Smooth muscle cell of the brain vasculature (primary cell): ENCODE measurements at regions not wholly inside any gene's neighbourhood (a gene's known extent, or its start where the extent isn't known, plus 50 kb on each side); places are given as distances from the start of the nearest gene placed in this dataset.

ENCODE experiments used
- DNase-seq: peaks from one replicate; pipeline ENCODE4 v3.0.0-alpha.2; 2012; ENCODE audit warnings: low read depth, low spot score

DNA sequence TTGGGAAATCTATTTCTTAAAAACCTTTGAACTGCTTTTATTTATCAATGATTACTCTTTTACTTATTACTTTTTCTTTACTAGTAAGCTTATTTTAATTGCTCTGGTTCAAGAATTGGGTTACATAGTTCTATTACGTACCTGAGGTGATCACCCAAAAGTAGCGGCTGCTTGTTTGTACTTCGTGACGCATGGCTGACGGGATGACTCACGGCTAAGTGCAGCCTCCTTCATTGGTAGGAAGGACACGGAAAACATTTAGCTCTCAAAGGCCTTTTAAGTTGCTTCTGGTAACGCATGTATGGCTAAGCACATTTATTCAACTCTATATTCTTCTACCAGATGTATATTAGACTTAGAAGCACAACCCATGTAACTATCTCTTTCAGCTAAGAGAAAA is 285.8 kb upstream of the SP4 start:
- DNase-seq, result no peak

DNA sequence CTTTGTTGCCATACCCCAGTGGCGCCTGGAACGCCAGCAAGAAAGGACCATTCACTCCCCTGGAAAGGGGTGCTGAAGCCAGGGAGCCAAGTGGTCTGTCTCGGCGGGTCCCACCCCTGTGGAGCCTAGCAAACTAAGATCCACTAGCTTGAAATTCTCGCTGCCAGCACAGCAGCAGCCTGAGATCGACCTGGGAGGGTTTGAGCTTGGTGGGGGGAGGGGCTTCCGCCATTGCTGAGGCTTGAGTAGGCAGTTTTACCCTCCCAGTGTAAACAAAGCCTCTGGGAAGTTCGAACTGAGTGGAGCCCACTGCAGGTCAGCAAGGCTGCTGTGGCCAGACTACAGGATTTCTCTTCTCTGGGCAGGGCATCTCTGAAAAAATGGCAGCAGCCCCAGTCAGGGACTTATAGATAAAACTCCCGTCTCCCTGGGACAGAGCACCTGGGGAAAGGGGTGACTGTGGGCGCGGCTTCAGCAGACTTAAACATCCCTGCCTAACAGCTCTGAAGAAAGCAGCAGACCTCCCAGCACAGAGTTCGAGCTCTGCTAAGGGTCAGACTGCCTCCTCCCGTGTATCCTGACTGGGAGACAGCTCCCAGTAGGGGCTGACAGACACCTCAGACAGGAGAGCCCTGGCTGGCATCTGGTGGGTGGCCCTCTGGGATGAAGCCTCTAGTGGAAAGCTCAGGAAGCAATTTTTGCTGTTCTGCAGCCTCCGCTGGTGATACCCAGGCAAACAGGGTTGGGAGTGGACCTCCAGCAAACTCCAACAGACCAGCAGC is 281.1 kb upstream of the SP4 start:
- DNase-seq, result no peak

DNA sequence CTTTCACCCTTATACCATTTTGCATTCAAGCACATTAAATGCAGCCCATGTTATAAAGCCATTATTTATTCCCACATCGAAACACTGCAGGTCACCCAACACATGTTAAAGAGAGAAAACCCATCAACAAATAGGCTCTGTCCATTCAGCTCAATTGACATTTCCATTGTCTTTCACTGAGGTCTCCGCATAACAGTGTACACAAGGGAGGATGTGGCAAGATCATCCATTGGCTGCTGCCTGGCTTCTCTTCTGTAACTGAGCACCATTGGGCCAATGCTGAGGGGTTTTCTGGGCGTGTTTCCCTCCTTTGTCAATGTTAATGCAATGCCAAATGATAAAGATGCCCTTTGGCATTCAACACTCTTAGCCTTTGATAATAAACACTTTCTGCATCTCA is 278.1 kb upstream of the SP4 start:
- no peak for DNase-seq

DNA sequence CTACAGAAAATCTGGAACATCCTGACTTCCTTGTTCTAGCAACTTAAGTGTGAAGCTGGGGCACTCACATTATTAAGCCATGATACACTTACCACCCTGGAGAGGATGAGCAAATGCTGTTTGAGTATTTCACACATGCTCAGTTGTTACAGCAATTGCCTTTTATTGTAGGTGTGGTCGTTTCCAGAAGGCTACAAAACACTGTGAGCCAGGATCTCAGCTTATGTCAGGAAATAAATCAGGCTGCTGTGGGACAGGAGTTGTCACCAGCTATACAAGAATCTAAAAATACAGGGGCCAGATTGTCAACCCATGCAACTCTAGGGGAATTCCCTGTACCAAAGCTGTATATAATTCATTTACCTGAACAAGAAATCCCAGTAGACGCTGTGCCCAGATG is 273.3 kb upstream of the SP4 start:
- DNase-seq, result no peak

DNA sequence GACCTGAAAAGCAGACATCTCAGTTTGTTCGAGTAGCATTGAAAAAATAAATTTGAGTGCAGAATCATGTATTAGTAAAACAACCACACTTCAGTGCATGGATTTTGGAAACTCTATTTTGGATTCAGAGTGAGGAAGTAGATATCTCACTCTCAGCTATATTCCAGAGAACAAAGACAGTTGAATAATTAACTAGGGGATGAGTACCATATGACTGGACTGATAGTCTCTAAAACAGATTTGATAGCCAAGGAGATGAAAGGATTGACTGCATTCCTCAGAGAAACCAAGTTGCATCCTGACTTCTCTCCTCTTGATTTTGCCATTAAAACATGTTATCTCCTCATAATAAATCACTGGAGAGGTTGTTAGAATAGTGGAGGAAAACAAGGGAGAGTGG is 268.4 kb upstream of the SP4 start:
- DNase-seq, result no peak

DNA sequence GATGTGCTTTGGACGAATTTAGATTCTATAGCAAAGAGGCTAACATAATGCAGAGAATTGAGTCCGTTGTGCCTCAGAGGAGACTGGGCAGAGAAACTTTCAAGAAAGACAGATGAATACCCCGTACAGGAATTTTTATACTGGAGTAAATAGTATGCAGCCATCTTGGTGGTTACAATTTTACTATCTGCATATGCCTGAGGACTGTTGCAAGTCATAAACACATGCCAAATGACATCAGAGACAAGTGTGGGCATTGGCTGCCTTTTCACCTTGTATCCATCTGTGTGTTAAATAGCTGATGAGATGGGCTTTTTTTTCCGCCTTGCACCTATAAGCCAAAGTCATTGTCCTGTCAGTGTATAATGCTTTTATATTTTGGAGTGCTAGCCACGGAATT is 267.5 kb upstream of the SP4 start:
- no peak for DNase-seq

DNA sequence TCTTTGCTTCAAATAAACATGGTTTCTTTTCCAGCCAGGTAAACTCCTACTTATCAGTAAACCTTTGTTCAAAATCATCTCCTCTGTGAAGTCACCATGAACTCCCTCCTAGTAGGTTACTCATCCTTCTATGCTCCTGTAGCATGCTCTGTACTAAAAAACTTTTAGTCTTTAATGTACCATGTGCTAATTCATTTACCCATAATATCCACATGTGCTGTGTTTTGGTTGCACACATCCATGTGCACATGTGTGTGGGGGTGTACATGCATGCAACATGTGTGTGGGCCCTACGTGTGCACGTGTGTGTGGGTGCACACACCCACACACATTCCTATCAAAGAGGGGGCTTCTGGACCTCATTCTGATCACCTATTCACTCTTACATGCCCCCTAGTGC is 259.9 kb upstream of the SP4 start:
- DNase-seq, result no peak

DNA sequence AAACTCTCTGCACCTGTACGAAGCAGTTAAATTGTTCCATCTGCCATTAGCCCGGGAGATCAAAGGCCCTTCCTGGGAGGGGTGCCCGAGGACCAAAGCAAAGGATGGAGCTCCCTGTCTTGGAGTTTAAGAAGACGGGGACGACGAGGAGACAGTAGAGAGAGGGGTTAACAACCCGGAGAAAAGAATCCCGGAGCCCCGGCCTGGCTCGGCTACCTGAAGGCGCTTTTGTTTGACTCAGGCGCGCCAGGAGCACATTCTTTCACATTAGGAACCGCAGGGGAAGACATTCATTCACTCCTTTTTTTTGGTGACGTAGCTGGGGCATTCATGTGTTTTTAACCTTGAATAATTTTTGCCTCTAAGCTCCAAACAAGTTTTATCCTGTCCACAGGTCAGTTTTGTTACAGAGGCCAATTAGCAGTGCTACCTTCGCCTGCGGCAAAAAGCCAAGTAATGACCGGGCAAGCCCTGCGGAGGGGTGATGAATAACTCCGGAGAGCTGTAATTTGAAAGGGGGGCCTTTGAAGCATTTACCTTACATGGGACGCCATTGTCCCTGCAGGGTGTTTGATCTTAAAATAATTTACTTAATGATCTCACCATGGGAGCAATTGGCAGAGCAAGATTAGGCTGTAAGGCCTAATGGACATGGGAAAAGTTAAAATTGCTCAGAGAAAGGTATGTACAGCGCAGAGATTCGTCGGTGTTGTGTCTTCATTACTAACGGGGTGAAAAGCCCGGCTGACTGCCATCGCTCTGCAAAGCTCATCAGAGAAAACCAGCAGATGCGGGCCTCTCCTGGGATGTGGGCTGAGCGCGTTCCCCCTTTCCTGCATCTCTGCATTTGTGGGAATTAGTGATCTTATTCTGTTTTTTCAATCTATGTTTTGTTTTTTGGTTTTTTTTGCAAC is 258.0 kb upstream of the SP4 start:
- DNase-seq, result no peak

DNA sequence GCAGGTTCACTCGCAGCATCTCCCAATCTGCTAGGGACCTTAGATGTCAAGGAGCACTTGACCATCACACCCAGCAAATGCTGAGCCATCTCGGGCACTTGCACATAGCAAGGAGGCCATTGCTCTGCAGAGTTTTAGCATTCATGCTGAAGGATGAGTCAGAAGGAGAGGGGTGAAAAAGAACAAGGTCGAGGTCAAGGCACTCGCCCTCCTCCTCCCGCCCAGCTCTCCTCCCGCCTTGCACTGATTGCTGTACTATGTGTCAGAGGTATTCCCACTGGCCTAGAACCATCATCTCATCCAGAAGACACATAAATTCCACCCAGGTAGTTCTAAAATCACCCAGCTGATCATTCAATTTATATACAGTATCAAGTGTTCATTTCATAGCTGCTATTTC is 255.1 kb upstream of the SP4 start:
- no peak for DNase-seq

DNA sequence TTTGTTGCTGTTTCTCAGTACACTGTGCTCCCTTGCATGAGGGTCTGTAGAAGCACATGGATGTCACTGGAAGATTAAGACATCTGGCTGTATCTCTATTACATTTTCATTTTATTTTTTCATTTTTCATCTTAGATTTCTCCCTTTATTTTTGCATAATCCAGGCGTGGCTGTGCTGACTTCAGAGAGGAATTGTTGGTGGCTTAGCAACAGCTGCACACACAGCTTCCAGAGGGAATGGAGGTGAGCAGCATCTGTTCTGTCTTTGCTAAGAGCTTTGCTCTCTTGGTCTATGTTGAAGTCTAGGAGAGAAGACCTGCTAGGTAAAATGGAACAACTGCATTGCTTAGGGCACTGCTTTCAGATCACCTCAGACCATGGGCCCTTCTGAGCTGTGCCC is 254.4 kb upstream of the SP4 start:
- DNase-seq, result no peak

DNA sequence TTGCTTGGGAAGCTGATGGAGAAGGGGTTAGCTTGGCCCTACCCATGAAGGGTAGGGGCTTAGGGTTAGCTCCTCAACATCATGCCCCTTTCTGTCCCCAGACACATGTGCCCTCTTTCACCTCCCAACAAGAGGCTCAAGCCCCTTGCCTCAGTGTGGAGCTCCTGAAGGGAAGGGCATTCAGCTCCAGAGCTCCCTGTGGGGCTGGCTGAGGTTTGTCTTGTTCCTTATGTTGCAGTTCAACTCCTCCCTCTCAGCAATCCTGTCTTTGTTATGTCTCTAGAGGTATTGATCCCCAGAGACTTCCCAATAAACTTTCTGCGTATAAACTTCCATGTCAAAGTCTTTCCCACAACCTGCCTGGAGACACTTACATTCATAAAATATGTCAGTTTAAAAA is 252.2 kb upstream of the SP4 start:
- no peak for DNase-seq

DNA sequence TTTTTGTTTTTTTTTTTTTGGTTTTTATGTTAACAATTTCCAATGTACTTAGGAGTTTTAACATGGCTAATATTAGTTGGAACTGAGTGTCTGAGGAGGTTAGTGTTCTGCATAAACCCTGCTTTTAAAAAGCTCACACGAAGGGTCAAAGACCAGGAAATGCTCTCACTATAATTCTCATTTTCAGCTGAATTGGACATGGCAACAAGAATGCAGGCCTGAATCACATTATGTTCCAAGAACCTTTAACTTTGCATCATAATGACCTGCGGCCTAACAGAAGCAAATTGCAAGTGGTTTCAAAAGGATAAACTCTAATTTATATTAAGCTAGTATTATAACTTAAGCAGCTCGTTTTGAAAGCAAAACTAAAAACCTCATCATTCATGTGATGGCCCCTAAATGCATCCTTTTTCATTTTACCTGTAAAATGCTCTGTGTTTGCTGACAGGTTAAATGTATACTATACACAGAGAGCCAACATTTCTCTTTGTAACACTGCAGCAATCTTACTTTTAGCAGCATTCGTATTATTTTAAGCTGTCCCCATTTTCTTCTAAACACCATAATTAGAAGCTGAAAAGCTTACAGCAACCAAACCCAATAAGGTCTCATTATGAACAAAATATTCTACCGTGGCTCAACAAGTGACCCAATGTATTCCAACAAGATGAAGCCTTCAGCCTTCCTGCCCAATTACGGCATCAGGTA is 242.8 kb upstream of the SP4 start:
- DNase-seq, result no peak

DNA sequence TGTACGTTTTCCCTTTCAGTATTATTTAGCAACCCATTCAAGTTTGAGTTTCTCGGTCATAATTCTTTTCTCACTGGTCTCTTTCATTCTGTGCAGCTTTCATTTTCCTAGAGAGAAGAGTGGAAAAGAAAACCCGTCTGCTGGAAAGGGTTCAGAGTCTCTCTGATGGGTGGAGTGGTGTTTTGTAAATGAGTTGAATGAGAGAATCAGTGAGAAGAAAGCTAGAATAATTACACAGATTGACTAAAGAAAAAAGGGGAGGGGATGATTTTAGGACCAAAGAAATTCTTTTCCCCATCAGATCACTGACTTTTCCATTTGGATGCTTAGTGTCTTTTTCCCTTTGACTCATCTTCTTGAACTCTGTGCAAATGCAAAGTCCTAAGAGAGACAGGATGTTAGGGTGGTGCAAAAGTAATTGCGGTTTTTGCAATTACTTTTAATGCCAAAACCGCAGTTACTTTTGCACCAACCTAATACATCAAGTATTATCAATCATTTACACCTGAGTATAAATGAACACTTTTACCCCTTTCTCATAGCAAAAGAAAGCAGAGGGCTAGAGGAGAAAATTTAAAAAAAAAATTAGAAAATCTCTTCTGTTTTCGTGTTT is 242.1 kb upstream of the SP4 start:
- no peak for DNase-seq

DNA sequence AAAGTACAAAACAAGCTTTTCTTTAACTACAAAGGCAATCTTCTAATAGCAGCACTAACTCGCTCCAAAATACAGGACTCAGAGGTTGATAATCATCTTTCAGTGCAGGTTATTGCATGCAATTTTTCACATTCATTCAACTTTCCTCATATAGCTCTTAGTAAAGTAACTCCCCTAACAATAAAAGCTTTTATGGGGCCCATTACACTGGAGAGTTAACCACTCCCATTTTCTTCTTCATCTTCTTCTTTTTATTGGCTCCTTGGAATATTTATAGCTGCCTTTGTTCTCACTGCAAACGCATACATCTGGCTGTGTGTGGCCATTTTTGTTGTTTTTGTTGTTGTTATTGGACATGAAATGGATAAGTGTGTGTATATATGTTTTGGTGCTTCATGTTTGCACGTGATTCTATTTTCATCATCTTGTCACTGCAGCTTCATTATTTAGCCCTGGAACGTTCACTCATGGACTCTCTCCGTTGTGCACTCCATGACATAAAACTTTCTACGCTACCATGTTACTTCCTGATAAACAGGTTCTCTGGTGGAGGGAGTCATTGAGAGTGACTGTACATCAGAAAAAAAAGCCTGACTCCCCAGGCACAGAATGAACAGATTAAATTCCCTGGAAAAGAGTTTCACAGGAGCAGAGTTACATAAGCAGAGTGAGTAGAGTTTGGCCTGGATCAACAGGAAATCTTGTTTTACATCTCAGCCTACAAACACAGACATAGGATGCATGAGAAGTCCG is 236.4 kb upstream of the SP4 start:
- no peak for DNase-seq

DNA sequence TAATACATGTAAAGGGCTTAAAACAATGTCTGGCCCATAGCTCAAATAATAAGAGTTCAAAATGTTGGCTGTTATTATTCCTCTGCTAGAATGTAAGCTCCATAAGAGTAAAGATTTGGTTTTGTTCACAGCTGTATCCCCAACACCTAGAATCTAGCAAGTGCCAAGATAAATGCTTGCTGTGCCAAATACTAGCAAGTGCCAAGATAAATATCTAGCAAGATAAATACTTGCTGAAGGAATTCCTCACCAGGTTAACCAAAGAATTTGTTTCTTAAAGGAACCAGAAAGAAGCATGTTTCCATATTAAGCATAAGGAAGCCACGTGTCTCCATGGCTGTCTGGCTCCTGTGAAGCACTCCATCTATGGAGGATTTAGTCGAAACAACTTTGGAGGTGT is 235.2 kb upstream of the SP4 start:
- no peak for DNase-seq

DNA sequence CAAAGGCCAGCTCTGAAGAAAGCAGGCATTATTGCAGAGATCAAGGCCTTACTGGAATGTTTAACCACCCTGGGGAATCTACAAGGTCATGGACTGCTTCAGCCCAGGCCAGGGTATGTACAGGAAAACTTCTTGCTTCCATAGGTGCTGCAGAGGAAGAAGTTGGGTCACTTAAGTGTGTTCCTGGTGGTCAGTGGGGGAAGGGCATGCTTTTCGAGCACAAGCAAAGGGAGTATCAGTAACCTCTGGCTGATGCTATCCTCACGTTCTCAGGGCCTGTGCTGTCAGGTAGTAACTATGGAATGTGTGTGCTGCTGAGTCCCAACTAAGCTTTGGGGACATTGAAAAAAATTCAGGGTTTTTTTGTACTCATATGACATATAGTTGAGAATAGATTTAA is 234.0 kb upstream of the SP4 start:
- no peak for DNase-seq

DNA sequence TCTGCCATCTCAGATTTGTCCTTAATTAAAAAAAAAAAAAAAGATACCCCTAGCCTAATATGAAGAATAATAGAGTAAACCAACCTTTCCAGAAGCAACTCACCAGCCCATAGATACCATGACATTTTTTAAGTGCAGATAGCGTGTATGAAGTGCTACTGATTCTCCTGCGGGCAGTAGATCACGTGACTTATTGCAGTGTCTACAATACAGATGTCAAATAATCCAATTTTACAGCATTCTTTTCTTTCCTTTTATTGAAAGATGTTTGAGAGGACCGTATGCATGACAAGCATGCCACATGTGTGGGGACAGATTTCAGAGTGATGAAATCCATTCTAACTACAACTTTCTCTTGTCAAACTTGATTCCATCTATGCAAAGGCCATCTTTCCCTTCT is 232.9 kb upstream of the SP4 start:
- DNase-seq, result no peak

DNA sequence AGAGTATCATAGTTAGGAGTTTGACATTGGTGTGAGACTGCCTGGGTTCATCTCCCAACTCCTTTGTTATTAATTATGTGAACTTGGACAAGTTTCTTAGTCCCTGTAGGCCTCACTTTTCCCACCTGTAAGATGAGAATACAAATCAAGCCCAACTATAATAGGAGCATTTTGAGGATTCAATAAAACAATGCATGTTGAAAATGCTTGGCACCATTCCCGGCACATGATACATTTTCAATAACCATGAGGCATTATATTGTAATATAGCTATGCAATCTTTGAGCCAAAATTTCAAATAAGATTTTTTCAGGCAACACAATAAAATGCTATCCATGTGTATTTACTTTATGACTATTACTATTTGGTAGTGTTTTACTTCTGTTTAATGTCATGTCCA is 229.0 kb upstream of the SP4 start:
- DNase-seq, result no peak

DNA sequence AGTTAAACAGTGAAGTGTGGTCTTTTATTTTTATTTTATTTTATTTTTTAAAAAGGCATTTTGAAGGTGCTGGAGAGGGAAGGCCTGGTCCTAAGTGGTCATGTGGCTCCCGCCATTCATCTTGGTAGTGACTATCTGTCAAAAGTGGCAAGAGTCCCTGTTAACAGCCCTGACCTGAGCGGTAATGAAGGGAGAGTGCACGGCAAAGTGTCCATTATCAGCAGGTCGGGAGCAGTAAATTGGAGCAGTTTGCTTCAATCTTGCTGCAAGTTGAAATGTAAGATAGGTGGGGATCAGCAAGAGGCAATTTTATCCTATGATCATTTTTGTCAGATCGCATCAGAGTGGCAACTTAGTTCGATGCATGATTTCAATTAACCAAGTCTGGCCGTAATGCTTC is 227.4 kb upstream of the SP4 start:
- no peak for DNase-seq

DNA sequence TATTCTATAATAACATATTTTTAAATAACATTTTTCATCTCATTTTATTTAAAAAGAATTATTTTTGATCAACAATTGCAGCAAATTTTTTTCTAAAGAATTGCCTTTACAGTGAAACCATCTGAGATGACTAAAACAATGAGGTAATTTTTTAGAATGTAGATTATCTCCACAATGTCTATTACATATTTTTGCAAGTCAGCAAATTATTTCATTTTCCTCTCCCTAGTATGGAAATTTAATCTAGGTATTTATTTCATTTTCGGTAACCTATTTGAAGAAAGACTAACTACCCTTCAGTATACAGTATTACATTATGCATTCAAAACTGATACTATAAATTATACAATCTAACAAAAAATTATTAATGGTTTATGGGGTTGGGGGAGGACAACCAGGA is 213.2 kb upstream of the SP4 start:
- no peak for DNase-seq

DNA sequence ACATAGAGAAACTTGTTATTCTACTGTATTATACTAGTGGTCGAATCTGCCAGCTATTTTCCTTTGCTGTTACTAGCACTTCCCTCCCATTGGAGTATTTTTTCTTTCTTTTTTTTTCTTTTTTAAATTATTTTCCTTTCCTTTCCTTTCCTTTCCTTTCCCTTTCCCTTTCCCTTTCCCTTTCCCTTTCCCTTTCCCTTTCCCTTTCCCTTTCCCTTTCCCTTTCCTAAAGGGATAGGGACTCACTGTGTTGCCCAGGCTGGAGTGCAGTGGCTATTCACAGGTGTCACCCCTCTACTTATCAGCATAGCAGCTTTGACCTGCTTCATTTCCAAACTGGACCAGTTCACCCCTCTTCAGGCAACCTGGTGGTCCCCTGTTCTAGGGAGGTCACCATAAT is 212.6 kb upstream of the SP4 start:
- no peak for DNase-seq
